22Rv1 (cell line): ENCODE measurements at regions not wholly inside any gene's neighbourhood (a gene's known extent, or its start where the extent isn't known, plus 50 kb on each side); places are given as distances from the start of the nearest gene placed in this dataset.

ENCODE experiments used
- ZFX ChIP-seq: fragments of 450-650 bp; IDR thresholded peaks from 2 replicates; pipeline ENCODE4 v1.6.1; 2017; ENCODE audit warnings: antibody characterized with exemption, borderline replicate concordance
- TF ChIP-seq, protein P1 (sequence below): fragments of 450-650 bp; IDR thresholded peaks from 2 replicates; pipeline ENCODE4 v1.5.1; 2017; ENCODE audit warnings: mild to moderate bottlenecking

DNA sequence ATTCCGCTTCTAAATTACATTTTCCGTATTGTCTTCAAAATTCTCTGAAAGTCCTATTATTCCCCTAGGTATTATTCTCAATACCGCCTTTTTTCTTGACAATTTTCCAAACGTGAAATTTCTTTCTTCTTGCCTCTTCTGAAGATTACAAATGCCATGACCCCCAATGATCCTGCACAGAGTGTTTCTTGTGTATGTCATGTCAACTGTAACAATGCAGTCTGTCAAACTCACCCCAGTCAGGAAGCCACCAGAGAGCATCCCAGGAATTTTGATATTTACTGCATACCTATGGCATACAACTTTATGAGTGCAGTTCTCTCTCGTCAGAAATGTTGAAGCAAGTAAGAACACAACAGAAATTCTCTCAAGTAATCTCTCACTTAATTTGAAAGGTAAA, 847.3 kb upstream of the CDH8 start:
- TF ChIP-seq, protein P1, sequence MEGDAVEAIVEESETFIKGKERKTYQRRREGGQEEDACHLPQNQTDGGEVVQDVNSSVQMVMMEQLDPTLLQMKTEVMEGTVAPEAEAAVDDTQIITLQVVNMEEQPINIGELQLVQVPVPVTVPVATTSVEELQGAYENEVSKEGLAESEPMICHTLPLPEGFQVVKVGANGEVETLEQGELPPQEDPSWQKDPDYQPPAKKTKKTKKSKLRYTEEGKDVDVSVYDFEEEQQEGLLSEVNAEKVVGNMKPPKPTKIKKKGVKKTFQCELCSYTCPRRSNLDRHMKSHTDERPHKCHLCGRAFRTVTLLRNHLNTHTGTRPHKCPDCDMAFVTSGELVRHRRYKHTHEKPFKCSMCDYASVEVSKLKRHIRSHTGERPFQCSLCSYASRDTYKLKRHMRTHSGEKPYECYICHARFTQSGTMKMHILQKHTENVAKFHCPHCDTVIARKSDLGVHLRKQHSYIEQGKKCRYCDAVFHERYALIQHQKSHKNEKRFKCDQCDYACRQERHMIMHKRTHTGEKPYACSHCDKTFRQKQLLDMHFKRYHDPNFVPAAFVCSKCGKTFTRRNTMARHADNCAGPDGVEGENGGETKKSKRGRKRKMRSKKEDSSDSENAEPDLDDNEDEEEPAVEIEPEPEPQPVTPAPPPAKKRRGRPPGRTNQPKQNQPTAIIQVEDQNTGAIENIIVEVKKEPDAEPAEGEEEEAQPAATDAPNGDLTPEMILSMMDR, result no peak
- TF ChIP-seq ZFX, result no peak
